ENCODE measurements at regions not wholly inside any gene's neighbourhood (a gene's known extent, or its start where the extent isn't known, plus 50 kb on each side); places are given as distances from the start of the nearest gene placed in this dataset.

- TF ChIP-seq, protein P1, sequence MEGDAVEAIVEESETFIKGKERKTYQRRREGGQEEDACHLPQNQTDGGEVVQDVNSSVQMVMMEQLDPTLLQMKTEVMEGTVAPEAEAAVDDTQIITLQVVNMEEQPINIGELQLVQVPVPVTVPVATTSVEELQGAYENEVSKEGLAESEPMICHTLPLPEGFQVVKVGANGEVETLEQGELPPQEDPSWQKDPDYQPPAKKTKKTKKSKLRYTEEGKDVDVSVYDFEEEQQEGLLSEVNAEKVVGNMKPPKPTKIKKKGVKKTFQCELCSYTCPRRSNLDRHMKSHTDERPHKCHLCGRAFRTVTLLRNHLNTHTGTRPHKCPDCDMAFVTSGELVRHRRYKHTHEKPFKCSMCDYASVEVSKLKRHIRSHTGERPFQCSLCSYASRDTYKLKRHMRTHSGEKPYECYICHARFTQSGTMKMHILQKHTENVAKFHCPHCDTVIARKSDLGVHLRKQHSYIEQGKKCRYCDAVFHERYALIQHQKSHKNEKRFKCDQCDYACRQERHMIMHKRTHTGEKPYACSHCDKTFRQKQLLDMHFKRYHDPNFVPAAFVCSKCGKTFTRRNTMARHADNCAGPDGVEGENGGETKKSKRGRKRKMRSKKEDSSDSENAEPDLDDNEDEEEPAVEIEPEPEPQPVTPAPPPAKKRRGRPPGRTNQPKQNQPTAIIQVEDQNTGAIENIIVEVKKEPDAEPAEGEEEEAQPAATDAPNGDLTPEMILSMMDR (IDR thresholded peaks at IDR 0.05; ENCODE audit: low read depth, low read length, missing input control): no peak
- TF ChIP-seq RAD21 (IDR thresholded peaks at IDR 0.05): no peak
- no peak for TF ChIP-seq FOXA1 (IDR thresholded peaks at IDR 0.05)
- TF ChIP-seq YY1 (IDR thresholded peaks at IDR 0.05): no peak
- no peak for TF ChIP-seq SP1 (IDR thresholded peaks at IDR 0.05)
- no peak for TF ChIP-seq TAF1 (conservative IDR thresholded peaks at IDR 0.05)
- TF ChIP-seq RXRA (IDR thresholded peaks at IDR 0.05): no peak
- TF ChIP-seq, protein P2, sequence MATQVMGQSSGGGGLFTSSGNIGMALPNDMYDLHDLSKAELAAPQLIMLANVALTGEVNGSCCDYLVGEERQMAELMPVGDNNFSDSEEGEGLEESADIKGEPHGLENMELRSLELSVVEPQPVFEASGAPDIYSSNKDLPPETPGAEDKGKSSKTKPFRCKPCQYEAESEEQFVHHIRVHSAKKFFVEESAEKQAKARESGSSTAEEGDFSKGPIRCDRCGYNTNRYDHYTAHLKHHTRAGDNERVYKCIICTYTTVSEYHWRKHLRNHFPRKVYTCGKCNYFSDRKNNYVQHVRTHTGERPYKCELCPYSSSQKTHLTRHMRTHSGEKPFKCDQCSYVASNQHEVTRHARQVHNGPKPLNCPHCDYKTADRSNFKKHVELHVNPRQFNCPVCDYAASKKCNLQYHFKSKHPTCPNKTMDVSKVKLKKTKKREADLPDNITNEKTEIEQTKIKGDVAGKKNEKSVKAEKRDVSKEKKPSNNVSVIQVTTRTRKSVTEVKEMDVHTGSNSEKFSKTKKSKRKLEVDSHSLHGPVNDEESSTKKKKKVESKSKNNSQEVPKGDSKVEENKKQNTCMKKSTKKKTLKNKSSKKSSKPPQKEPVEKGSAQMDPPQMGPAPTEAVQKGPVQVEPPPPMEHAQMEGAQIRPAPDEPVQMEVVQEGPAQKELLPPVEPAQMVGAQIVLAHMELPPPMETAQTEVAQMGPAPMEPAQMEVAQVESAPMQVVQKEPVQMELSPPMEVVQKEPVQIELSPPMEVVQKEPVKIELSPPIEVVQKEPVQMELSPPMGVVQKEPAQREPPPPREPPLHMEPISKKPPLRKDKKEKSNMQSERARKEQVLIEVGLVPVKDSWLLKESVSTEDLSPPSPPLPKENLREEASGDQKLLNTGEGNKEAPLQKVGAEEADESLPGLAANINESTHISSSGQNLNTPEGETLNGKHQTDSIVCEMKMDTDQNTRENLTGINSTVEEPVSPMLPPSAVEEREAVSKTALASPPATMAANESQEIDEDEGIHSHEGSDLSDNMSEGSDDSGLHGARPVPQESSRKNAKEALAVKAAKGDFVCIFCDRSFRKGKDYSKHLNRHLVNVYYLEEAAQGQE (IDR thresholded peaks at IDR 0.05): no peak
- TF ChIP-seq, protein P3, sequence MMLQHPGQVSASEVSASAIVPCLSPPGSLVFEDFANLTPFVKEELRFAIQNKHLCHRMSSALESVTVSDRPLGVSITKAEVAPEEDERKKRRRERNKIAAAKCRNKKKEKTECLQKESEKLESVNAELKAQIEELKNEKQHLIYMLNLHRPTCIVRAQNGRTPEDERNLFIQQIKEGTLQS (IDR thresholded peaks at IDR 0.05): no peak
- TF ChIP-seq JUND (IDR thresholded peaks at IDR 0.05): no peak
- TF ChIP-seq GABPA (IDR thresholded peaks at IDR 0.05 in 1 of 2, conservative IDR thresholded peaks at IDR 0.05 in 1 of 2): no peak
These were observed 141.2 kb downstream of the DHX15 start for GRCh38 chr4:24443200-24443599.
